ENCODE measurements at regions not wholly inside any gene's neighbourhood (a gene's known extent, or its start where the extent isn't known, plus 50 kb on each side); places are given as distances from the start of the nearest gene placed in this dataset.
"Not testable (repeated sequence)": the region's sequence is repeated elsewhere in the genome, so short reads cannot be mapped to it uniquely, and the experiment has no call there.

- no peak for DNase-seq
Observed at GRCh38 chr1:188986745-188987417, 1490.8 kb downstream of the BRINP3 start.

GRCh38 chr1:188988589-188988988 lies 1489.1 kb downstream of the BRINP3 start:
- DNase-seq, result no peak

GRCh38 chr1:188991221-188991930 lies 1486.3 kb downstream of the BRINP3 start:
- no peak for DNase-seq

DNA sequence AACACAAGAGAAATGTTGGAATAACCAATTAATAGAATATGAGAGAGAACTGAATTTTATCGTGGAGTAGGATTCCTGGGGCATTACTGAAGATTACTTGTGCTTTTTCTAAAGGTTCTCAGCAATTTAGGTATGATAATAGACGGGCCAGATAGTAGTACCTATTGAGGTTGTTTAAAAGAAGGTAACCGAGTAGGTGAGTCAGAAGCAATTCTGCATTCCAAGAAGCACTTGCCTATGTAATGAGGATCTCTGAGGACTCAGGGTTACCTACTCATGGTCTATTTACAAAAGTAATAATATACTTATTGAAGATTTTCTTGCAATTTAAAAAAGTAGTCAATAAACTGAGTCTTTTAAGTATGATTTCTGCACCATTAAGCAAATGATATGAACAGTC lies 1469.8 kb downstream of the BRINP3 start:
- DNase-seq, result no peak

GRCh38 chr1:189021577-189021976 lies 1456.1 kb downstream of the BRINP3 start:
- DNase-seq, result no peak

DNA sequence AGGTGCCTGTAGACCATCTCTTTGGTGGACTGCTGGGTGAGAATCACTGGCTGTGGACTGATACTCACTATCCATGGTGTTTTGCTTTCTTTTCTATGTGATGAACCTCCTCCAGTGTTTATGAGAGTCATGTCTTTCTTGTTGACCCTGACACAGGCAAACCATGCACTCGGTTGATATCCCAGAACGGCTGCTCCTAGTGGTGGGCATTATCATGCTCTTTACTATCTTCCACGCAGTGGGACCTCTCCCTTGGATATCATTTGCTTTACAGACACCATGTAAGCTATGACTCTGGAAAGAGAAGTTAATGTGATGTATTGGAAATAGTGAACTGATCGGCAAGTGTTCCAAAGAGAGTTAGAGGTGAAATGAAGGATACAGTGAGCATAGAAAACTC lies 1455.6 kb downstream of the BRINP3 start:
- DNase-seq, result no peak

DNA sequence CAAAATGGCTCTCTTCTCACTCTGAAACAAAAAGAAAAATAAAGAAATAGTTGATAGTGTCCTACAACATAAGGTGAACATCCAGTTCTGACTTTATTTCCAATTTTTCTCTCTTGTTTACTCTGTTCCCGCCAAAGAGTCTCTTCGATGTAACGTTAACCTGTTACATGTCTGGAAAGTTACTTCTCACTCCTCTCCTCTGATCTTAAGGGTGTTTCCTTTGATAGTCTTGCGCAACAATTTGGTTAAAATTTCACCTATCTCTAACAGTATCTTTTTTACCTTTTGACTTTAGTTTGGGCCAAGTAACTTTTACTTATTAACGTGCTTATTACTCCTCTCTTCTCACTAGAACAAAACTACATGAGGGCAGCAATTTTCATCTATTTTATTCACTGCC lies 1450.2 kb downstream of the BRINP3 start:
- no peak for DNase-seq

DNA sequence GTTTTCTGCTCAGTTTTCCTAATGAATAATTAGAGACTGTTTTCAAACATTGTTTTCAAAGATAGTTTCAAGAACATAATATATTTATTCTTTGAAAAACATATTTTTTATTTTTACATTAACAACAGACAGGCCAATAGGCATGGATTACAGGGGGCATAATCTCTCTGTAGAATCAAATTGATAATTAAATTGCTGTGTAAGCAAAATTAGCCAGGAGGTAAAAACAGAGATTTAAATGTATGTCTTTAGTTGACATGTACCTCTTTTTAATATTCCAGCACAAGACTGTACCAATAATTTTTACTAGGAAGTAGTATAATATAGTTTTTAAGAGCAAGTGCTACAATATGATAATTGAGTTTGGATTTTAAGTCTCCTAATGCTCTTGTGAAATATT lies 1444.5 kb downstream of the BRINP3 start:
- DNase-seq, result no peak

GRCh38 chr1:189036628-189037027 lies 1441.0 kb downstream of the BRINP3 start:
- no peak for DNase-seq

GRCh38 chr1:189046127-189046526 lies 1431.5 kb downstream of the BRINP3 start:
- no peak for DNase-seq

DNA sequence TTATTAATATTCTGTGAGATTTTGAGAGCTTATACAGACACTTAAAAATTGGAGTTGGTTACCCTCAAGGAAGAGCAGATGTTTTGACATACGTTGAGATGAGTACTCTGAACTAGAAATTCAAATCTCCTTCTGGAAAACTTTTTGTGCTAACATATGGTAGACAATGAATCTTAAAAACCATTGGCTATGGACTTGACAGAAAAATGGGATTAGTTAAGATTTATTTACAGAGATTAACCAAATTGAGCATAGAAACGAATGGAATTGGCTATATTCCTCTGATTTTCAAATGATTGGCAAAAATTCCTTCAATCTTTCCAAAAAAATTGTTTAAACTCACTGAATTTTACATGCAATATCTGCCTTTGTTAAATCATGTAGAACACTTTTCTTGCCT lies 1392.9 kb downstream of the BRINP3 start:
- DNase-seq, result no peak

GRCh38 chr1:189103956-189104355 lies 1373.7 kb downstream of the BRINP3 start:
- DNase-seq, result no peak

DNA sequence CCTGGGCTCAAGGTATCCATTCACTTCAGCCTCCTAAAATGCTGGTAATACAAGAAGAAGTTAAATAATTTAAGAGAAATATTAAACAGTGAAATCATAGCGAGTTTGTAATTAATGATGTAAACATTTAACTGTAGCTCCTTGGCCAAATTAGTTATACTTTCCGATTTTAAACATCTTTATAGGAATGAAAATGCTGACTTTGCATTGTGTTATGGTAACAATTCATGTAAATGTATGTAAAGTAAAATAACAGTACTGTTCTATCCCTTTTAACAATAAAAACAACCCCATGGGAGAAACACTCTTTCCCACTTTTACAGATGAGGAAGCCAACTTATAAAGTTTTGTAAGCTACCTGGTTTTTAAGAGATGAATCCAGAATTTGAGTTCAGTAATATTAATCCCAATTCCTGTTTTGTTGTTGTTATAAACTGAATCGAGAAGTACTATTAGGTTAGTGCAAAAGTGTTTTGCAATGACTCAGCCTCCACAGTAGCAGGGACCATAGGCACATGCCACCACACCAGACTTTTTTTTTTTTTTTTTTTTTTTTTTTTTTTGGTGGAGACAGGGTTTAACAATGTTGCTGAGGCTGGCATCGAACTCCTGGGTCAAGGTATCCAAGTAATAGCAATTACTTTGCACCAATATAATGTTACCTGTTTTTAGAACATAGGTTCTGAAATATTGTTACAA lies 1360.4 kb downstream of the BRINP3 start:
- no peak for DNase-seq

- peak; percentile 44 for DNase-seq
Observed at GRCh38 chr1:189121941-189122340, 1355.7 kb downstream of the BRINP3 start.

GRCh38 chr1:189125694-189126093 lies 1352.0 kb downstream of the BRINP3 start:
- no peak for DNase-seq

GRCh38 chr1:189131576-189131975 lies 1346.1 kb downstream of the BRINP3 start:
- DNase-seq, result no peak

GRCh38 chr1:189139748-189140147 lies 1337.9 kb downstream of the BRINP3 start:
- not testable (repeated sequence) for DNase-seq

DNA sequence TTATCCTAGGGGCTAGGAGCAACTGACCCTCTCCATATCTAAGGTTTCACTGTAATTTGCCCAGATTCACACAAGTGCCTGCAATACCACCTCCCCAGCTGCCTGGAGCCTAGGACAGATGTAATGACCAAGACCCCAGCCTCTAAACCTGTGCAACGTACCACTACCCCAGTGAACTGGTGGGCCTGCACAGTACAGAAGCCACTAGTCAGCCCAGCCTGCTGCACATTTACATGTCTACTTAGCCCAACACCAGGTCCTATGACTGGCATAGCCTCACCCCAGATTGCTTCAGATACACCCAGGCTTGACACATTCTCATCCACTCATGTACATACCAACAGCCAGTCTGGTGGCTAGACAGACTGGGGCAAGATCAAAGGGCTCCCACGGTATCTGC lies 1336.6 kb downstream of the BRINP3 start:
- DNase-seq, result no peak

DNA sequence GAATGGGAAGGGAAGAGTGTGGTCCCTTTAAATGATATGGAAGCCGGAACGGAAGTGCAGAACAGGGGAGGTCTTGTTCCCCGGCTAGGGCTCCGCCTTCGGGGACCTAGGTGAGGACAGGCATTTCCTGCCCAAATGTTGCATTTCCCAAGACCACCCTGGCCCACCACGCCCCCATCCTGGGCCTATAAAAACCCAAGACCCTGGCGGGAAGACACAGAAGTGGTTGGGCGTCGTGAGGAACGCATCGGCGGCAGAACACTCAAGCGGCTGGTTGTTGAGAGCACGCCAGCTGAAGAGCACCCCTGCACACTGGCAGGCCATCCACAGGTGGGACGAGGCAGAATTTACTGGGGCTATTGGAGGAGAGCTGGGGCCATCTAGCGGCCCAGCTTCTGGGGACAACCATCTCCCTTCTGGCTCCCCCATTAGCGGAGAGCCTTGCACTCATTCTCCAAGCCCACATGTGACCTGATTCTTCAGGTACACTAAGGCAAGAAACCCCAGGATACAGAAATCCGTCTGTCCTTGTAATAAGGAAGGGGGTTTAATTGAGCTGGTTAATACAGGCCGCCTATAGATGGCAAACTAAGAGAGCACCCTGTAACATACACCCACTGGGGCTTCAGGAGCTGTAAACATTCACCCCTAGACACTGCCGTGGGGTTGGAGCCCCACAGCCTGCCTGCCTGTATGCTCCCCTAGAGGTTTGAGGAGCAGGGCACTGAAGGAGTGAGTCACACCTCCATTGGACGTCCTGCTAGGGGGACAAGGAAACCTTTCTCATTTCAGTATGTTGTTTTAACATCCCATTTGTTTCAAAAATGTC lies 1327.9 kb downstream of the BRINP3 start:
- DNase-seq, result no peak

GRCh38 chr1:189150624-189151023 lies 1327.0 kb downstream of the BRINP3 start:
- DNase-seq, result no peak

DNA sequence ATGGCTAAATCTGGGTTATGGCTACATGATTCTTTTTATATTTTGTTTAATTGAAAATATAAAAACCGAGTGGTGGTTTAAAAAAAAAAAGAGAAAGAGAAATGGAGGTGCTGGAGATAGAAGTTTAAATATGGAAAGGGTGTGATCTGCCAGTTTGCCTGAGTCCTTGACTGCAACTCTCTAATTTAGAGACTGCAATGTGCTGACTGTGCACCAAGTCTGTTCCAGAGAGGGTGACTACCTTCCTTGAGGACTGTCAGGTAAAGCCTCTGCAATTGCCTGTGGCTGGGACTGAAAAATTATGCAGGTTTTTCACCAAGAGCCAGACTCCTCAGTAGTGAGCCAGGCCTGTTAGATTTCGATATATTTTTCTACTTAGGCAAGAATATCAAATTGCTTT lies 1326.3 kb downstream of the BRINP3 start:
- no peak for DNase-seq

DNA sequence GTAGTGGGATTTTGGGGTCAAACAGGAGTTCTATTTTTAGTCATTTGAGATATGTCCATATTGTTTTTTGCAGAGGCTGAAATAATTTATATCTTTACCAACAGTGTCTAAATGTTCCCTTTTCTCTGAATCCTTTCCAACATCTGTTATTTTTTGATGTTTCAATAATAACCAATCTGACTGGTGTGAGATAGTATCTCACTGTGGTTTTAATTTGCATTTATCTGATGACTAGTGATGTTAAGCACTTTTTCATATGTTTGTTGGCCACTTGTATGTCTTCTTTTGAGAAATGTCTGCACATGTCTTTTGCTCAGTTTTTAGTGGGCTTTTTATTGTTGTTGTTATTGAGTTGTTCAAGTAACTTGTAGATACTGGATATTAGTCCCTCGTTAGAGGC lies 1325.0 kb downstream of the BRINP3 start:
- DNase-seq, result no peak

GRCh38 chr1:189158155-189158554 lies 1319.5 kb downstream of the BRINP3 start:
- no peak for DNase-seq

Data from amniotic stem cell (primary cell).